Mesothelial cell of epicardium (in vitro differentiated cells): ENCODE measurements at regions not wholly inside any gene's neighbourhood (a gene's known extent, or its start where the extent isn't known, plus 50 kb on each side); places are given as distances from the start of the nearest gene placed in this dataset.

Source experiments
- DNase-seq, 2 experiments: peaks; one replicate each; pipeline ENCODE4 v3.0.0; 2021; ENCODE audit warnings: low spot score in 2 of 2; ENCODE audit not compliant: unreplicated experiment in 2 of 2
- H3K27ac Mint-ChIP-seq: 2 replicates; pipeline ENCODE4 v1.8.0; 2021; ENCODE audit warnings: mixed read lengths
- H3K27me3 Mint-ChIP-seq: 2 replicates; pipeline ENCODE4 v1.8.0; 2021; ENCODE audit warnings: low read depth, mixed read lengths
- H3K36me3 Mint-ChIP-seq: 2 replicates; pipeline ENCODE4 v1.8.0; 2021; ENCODE audit warnings: mixed read lengths
- H3K4me1 Mint-ChIP-seq: 2 replicates; pipeline ENCODE4 v1.8.0; 2021; ENCODE audit warnings: mixed read lengths
- H3K4me3 Mint-ChIP-seq: 2 replicates; pipeline ENCODE4 v1.8.0; 2021; ENCODE audit warnings: mild to moderate bottlenecking, moderate library complexity, mixed read lengths
- H3K9me3 Mint-ChIP-seq: 2 replicates; pipeline ENCODE4 v1.8.0; 2021; ENCODE audit warnings: mixed read lengths
- TF ChIP-seq, protein P1 (sequence below): fragments of 200-600 bp; sonication (generic); IDR thresholded peaks from one replicate; pipeline ENCODE4 v1.5.0; 2021; ENCODE audit warnings: antibody characterized with exemption; ENCODE audit not compliant: unreplicated experiment

- H3K36me3 Mint-ChIP-seq: no peaks in the 10 kb centered on the region
- H3K9me3 Mint-ChIP-seq: peaks cover 3% of the 10 kb centered on the region
- H3K27me3 Mint-ChIP-seq: peaks cover 4% of the 10 kb centered on the region
- peaks cover 7% of the 10 kb centered on the region for H3K4me1 Mint-ChIP-seq
- TF ChIP-seq, protein P1, sequence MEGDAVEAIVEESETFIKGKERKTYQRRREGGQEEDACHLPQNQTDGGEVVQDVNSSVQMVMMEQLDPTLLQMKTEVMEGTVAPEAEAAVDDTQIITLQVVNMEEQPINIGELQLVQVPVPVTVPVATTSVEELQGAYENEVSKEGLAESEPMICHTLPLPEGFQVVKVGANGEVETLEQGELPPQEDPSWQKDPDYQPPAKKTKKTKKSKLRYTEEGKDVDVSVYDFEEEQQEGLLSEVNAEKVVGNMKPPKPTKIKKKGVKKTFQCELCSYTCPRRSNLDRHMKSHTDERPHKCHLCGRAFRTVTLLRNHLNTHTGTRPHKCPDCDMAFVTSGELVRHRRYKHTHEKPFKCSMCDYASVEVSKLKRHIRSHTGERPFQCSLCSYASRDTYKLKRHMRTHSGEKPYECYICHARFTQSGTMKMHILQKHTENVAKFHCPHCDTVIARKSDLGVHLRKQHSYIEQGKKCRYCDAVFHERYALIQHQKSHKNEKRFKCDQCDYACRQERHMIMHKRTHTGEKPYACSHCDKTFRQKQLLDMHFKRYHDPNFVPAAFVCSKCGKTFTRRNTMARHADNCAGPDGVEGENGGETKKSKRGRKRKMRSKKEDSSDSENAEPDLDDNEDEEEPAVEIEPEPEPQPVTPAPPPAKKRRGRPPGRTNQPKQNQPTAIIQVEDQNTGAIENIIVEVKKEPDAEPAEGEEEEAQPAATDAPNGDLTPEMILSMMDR: no peak
- no peak overlapping the region for H3K4me3 Mint-ChIP-seq
- H3K27ac Mint-ChIP-seq: no peak overlapping the region
- no peak for DNase-seq
These were observed 236.6 kb downstream of the NPHP4 start for GRCh38 chr1:5755552-5756125.

GRCh38 chr1:5754817-5755551 is 237.2 kb downstream of the NPHP4 start:
- Mint-ChIP-seq H3K27ac (no peak overlapping the region), H3K9me3 (no peaks in the 10 kb centered on the region), H3K27me3 (peaks cover 2% of the 10 kb centered on the region), H3K4me1 (peaks cover 7% of the 10 kb centered on the region), H3K36me3 (no peaks in the 10 kb centered on the region), H3K4me3 (no peak overlapping the region)
- no peak for DNase-seq
- TF ChIP-seq, protein P1: no peak

- H3K27me3 Mint-ChIP-seq: peaks cover 6% of the 10 kb centered on the region
- no peaks in the 10 kb centered on the region for H3K9me3 Mint-ChIP-seq
- H3K4me1 Mint-ChIP-seq: peaks cover 7% of the 10 kb centered on the region
- peak overlapping the region; percentile 12 for H3K27ac Mint-ChIP-seq
- TF ChIP-seq, protein P1: no peak
- no peaks in the 10 kb centered on the region for H3K36me3 Mint-ChIP-seq
- no peak overlapping the region for H3K4me3 Mint-ChIP-seq
- DNase-seq: no peak
These were observed 238.4 kb downstream of the NPHP4 start for GRCh38 chr1:5753549-5754421.

GRCh38 chr1:5752746-5753548 is 239.3 kb downstream of the NPHP4 start:
- no peak overlapping the region for H3K27ac Mint-ChIP-seq

More at GRCh38 chr1:5752746-5753548, 239.3 kb downstream of the NPHP4 start:
- H3K27me3 Mint-ChIP-seq: peaks cover 6% of the 10 kb centered on the region
- TF ChIP-seq, protein P1: no peak
- H3K4me1 Mint-ChIP-seq: peaks cover 7% of the 10 kb centered on the region
- no peak overlapping the region for H3K4me3 Mint-ChIP-seq
- no peaks in the 10 kb centered on the region for H3K9me3 Mint-ChIP-seq
- H3K36me3 Mint-ChIP-seq: no peaks in the 10 kb centered on the region
- no peak for DNase-seq
